ENCODE measurements at regions not wholly inside any gene's neighbourhood (a gene's known extent, or its start where the extent isn't known, plus 50 kb on each side); places are given as distances from the start of the nearest gene placed in this dataset.

GRCh38 chr21:27129694-27130093, 162.8 kb upstream of the ADAMTS5 start:
- no peak for DNase-seq (ENCODE audit: low read depth in 2 of 2)

GRCh38 chr21:27129215-27129614, 162.3 kb upstream of the ADAMTS5 start:
- DNase-seq (ENCODE audit: low read depth in 2 of 2) = no peak

- DNase-seq (ENCODE audit: low read depth in 2 of 2) = no peak
These were observed 159.3 kb upstream of the ADAMTS5 start for GRCh38 chr21:27126140-27126539.

DNA sequence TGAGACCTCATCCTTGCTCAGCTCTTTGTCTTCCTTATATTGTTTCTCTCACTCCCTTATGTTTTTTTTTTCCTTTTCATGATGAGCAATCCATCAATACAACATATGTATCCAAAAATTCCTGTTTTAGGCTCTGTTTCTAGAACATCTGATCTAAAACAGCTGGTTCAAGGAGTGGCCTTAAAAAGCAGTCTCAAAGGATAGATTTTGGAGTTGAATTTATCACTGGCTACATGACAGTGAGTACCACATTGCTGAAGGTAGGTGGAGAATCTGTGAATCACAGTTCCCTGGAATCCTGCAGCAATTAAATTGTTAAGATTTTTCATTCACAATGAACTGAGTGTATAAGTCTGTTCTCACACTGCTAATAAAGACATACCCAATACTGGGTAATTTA, 155.8 kb upstream of the ADAMTS5 start:
- no peak for DNase-seq (ENCODE audit: low read depth in 2 of 2)

DNA sequence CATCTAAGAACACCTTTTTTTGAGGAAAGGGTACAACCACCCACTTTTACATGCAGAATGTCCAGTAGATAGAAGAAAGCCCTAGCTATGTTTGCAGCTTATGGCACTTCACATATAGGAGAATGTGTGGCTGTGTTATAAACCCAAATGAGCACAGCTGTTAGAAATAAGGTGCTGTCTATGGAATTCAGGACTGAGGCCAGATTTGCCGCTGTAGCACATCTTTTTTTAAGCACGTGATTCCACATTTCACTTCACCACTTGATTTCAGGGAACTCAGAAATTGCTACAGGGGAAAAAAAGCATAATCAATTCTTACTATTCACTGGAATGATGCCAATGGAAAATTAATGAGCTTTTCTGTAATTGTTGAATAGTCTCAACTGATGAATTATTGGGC, 147.2 kb upstream of the ADAMTS5 start:
- no peak for DNase-seq (ENCODE audit: low read depth in 2 of 2)

DNA sequence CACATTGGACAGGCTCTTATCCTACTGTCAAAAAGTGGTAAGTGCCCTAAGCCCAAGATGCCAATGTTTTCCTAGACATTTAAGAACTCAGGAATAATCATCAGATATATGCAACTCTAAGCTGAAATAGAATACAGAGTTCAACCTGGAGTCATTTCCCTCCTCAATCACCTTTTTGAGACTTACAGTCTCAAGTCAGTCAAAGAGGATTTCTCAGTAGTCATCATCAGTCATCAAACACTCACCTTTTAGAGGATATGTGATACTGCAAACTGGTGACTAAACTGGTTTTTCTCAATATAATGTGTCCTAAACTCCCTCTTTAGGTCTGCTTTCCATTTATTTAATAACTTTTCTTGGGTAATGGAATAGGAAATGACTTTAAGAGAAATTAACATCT, 145.3 kb upstream of the ADAMTS5 start:
- no peak for DNase-seq (ENCODE audit: low read depth in 2 of 2)

DNA sequence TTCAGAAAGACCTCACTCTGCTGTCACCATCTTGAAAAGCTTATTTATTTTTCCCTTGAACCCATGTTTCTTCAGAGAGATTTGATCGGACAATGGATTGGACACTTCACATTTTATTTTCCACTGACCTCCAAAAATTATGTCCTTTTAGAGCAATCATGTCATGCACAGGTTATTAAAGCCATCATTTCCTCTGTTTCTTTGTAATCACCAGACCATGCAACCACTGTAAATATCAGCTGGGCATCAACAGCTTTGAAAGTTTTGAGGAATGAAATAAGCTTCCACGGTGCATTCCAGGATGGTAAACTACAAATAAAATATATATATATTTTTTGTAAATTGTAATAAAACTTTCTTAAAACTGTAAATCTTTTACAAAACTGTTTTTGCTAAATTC, 144.1 kb upstream of the ADAMTS5 start:
- no peak for DNase-seq (ENCODE audit: low read depth in 2 of 2)

GRCh38 chr21:27108701-27109100, 141.8 kb upstream of the ADAMTS5 start:
- no peak for DNase-seq (ENCODE audit: low read depth in 2 of 2)

DNA sequence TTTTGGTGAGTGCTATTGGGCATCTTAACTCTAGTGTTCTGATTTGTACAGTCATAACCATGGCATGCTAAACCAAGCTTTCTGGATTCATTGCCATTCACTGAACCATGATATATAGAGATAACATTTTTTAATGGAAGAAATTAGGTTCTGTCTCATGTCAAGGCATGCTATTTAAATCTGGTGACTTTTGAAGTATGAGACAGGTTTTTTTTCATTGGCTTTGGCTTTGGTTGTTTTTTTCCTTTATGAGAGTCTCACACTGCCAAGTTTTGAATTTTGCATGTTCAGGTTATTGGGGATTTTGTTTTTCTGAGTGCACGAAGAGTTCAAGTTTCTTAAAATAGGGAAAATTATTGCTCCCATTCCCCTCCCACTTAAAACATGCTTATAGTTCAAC, 141.3 kb upstream of the ADAMTS5 start:
- DNase-seq (ENCODE audit: low read depth in 2 of 2) = no peak

DNA sequence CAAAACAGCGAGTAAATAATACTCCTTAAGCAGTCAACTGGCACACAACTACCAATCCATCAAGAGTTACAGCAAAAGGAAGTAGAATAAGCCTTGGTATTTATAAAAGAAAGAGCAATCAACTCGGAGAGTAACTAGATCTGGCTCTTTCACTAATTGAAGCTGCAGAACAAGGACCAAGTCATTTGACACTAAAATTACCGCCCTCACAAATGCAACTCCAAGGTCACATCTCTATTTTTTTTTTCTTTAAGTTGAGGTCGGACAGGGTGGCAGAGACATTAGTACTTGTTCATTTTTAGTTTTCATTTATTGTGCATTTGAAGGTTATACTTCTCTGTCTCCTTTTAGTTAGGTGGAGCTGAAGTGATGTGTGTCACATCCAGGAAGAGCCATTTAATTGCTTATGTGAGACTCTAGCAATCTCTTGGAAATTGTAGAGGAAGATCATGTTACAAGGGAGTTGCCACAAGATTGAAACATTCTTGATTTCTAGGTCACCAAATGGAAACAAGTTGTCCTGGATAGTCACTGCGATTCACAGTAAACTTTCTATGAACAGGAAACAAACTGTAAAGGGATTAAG, 138.1 kb upstream of the ADAMTS5 start:
- DNase-seq (ENCODE audit: low read depth in 2 of 2) = no peak

DNA sequence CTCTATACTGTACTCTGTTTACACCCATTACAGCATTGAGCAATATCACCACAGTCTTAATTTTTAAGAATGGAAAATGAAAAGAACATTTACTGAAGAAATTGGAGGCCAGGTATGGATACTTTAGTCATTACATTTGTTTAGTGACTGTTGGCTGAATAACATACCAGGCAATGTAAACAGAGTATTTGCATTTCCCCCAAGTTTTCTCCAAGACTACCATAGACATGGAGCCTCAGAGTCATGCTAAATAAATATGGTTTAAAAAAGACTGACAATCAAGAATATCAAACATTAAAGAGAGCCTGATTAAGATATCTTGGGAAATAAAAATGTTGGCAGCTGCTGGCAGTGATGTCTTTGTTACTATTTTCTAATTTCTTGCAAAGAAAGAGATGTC, 136.9 kb upstream of the ADAMTS5 start:
- DNase-seq (ENCODE audit: low read depth in 2 of 2) = no peak

GRCh38 chr21:27101523-27101922, 134.6 kb upstream of the ADAMTS5 start:
- no peak for DNase-seq (ENCODE audit: low read depth in 2 of 2)

- DNase-seq (ENCODE audit: low read depth in 2 of 2) = no peak
These were observed 127.5 kb upstream of the ADAMTS5 start for GRCh38 chr21:27094184-27094948.

- DNase-seq (ENCODE audit: low read depth in 2 of 2) = no peak
These were observed 119.7 kb upstream of the ADAMTS5 start for GRCh38 chr21:27086630-27087029.

DNA sequence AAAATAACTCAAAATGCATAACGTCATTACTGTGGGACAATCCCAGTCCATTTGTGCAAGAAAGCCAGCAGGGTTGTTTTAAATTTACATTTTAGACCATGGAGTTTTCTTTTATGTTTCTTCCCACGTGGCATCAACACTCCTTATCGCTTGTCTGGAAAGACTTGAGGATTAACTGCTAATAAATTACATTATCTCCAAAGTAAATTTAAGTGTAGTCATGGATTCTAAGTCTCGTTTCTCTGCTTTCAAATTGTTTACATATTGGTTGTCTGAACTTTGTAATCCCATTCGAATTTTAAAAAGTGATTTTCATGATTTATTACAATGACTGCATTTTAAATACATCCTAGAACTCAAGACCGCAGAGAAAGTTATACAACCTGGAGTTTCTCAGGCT, 119.3 kb upstream of the ADAMTS5 start:
- DNase-seq (ENCODE audit: low read depth in 2 of 2) = no peak

DNA sequence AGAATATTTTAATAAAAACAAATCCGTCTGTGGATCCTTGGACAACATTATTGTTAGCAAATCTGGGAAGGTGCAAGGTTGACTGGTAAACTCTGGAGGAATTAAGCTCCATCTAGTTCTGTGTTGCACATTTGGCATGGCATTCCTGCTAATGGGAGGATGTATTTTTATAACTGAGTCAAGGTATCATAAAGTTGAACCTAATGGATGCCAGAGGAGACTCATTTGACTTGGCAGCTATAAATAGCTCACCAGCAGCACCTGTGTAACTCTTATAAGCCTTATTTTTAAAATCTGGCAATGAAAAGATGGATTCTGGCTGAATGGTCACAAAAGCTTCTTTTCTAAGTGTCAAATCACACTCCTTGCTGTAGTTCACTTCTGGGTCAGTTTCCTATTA, 118.5 kb upstream of the ADAMTS5 start:
- no peak for DNase-seq (ENCODE audit: low read depth in 2 of 2)

GRCh38 chr21:27083144-27083543, 116.3 kb upstream of the ADAMTS5 start:
- DNase-seq (ENCODE audit: low read depth in 2 of 2) = no peak

DNA sequence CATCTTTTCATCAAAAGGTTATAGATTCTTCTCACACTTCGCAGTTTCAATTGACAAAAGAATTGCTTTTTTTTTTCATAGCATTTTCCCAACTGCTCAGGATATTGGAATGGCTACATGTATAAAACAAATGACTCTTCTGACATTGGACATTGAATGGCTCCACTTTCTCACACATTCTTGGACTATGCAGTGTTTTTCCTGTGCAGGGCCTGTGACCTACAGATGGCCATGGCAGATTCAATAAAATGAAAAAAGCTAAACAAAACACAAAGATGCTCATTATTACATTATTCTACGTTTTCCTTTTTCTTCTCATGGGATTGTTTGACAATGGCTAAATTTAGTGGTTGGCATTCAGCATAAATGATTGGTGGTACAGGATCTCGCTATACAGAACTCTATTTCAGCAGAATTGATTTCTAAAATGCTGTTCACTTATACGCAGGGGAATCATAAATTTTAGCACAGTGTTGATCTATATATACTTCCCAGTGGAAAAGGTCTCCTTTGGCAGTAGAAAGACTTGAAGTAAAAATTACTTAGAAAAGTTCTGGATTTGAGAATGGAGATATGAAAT, 115.6 kb upstream of the ADAMTS5 start:
- DNase-seq (ENCODE audit: low read depth in 2 of 2) = no peak

- DNase-seq (ENCODE audit: low read depth in 2 of 2) = no peak
These were observed 112.8 kb upstream of the ADAMTS5 start for GRCh38 chr21:27079636-27080240.

DNA sequence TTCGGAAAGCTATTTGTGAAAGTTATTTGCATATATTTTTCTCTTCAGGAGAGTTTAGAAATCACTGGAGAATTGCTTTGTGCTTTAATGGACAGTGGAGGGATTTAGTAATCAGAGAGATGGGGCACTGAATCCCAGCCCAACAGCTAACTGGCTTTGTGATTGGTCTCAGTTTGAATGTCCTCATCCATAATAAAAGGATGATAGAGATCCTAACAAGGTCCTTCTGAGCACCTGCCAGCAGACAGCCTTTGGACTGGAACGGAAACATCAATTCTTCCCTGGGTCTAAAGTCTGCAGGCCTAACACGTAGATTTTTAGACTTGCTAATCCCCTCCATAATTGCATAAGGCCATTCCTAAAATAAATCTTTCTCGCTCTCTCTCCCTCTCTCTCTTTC, 112.0 kb upstream of the ADAMTS5 start:
- DNase-seq (ENCODE audit: low read depth in 2 of 2) = no peak

- no peak for DNase-seq (ENCODE audit: low read depth in 2 of 2)
These were observed 110.6 kb upstream of the ADAMTS5 start for GRCh38 chr21:27077501-27077900.

- no peak for DNase-seq (ENCODE audit: low read depth in 2 of 2)
These were observed 109.1 kb upstream of the ADAMTS5 start for GRCh38 chr21:27076025-27076424.

All from stimulated activated CD4-positive, alpha-beta T cell treated with anti-CD3 and anti-CD28 coated beads, Interleukin-1b, Interleukin-23, amount 100 ng/mL, for 1 hour (primary cell).